H9 (cell line): ENCODE measurements at regions not wholly inside any gene's neighbourhood (a gene's known extent, or its start where the extent isn't known, plus 50 kb on each side); places are given as distances from the start of the nearest gene placed in this dataset.

ENCODE experiments used
- DNase-seq: peaks from one replicate; pipeline ENCODE4 v3.0.0-alpha.2; 2017
- H2AFZ ChIP-seq: one replicate; pipeline ENCODE4 v1.6.1; 2013; ENCODE audit warnings: mild to moderate bottlenecking, low read length, control low read depth, moderate library complexity
- H2AK5ac ChIP-seq: 2 replicates; pipeline ENCODE4 v1.6.1; 2013; ENCODE audit warnings: low read length, control low read depth, mixed read lengths; ENCODE audit not compliant: insufficient read length
- H2BK120ac ChIP-seq: one replicate; pipeline ENCODE4 v1.6.1; 2013; ENCODE audit warnings: low read depth, mild to moderate bottlenecking, low read length, control low read depth, inconsistent platforms; ENCODE audit not compliant: poor library complexity, severe bottlenecking
- H2BK12ac ChIP-seq: 2 replicates; pipeline ENCODE4 v1.6.1; 2013; ENCODE audit warnings: low read length, control low read depth, mixed read lengths, low read depth; ENCODE audit not compliant: insufficient read length
- H2BK15ac ChIP-seq: 2 replicates; pipeline ENCODE4 v1.6.1; 2013; ENCODE audit warnings: low read depth, low read length, control low read depth
- H2BK20ac ChIP-seq: one replicate; pipeline ENCODE4 v1.6.1; 2013; ENCODE audit warnings: low read depth, mild to moderate bottlenecking, low read length, control low read depth, inconsistent platforms; ENCODE audit not compliant: poor library complexity, severe bottlenecking
- H2BK5ac ChIP-seq: 2 replicates; pipeline ENCODE4 v1.6.1; 2013; ENCODE audit warnings: low read length, control low read depth, mixed read lengths; ENCODE audit not compliant: insufficient read length
- H3K14ac ChIP-seq: 2 replicates; pipeline ENCODE4 v1.6.1; 2013; ENCODE audit warnings: low read length, control low read depth; ENCODE audit not compliant: insufficient read depth
- H3K18ac ChIP-seq: 2 replicates; pipeline ENCODE4 v1.6.1; 2013; ENCODE audit warnings: low read depth, mild to moderate bottlenecking, mixed read lengths, low read length, control low read depth; ENCODE audit not compliant: insufficient read length
- H3K23ac ChIP-seq: 2 replicates; pipeline ENCODE4 v1.6.1; 2013; ENCODE audit warnings: low read length, control low read depth, mixed read lengths, low read depth; ENCODE audit not compliant: insufficient read length
- H3K23me2 ChIP-seq: 2 replicates; pipeline ENCODE4 v1.6.1; 2013; ENCODE audit warnings: low read depth, mild to moderate bottlenecking, mixed read lengths, low read length, control low read depth; ENCODE audit not compliant: insufficient read length, poor library complexity, severe bottlenecking
- H3K27ac ChIP-seq: 2 replicates; pipeline ENCODE4 v1.5.1; 2013; ENCODE audit warnings: low read length, control low read depth, mixed read lengths, low read depth; ENCODE audit not compliant: insufficient read length
- H3K27me3 ChIP-seq: 2 replicates; pipeline ENCODE4 v1.6.1; 2013; ENCODE audit warnings: low read length, control low read depth, inconsistent platforms; ENCODE audit not compliant: insufficient read depth
- H3K4ac ChIP-seq: 2 replicates; pipeline ENCODE4 v1.6.1; 2013; ENCODE audit warnings: low read depth, mild to moderate bottlenecking, control low read depth, inconsistent platforms, low read length, moderate library complexity
- H3K4me1 ChIP-seq: 2 replicates; pipeline ENCODE4 v1.6.1; 2013; ENCODE audit warnings: low read length, control low read depth, inconsistent platforms; ENCODE audit not compliant: insufficient read depth
- H3K4me2 ChIP-seq: 2 replicates; pipeline ENCODE4 v1.6.1; 2013; ENCODE audit warnings: low read length, control low read depth, mixed read lengths; ENCODE audit not compliant: insufficient read length, insufficient read depth
- H3K56ac ChIP-seq: 2 replicates; pipeline ENCODE4 v1.6.1; 2013; ENCODE audit warnings: low read depth, mild to moderate bottlenecking, mixed read lengths, low read length, control low read depth; ENCODE audit not compliant: insufficient read length
- H3K79me1 ChIP-seq: 2 replicates; pipeline ENCODE4 v1.6.1; 2013; ENCODE audit warnings: low read depth, mild to moderate bottlenecking, moderate library complexity, low read length, control low read depth, inconsistent platforms; ENCODE audit not compliant: insufficient read depth, poor library complexity, severe bottlenecking
- H3K79me2 ChIP-seq: 2 replicates; pipeline ENCODE4 v1.6.1; 2013; ENCODE audit warnings: low read length, control low read depth, inconsistent platforms; ENCODE audit not compliant: insufficient read depth
- H3K9ac ChIP-seq: 2 replicates; pipeline ENCODE4 v1.6.1; 2013; ENCODE audit warnings: low read length, control low read depth, mixed read lengths; ENCODE audit not compliant: insufficient read length; ENCODE audit errors: extremely low read depth
- H3K9me3 ChIP-seq: one replicate; pipeline ENCODE4 v1.6.1; 2013; ENCODE audit warnings: low read depth, low read length, inconsistent platforms; ENCODE audit not compliant: control insufficient read depth
- H3T11ph ChIP-seq: one replicate; pipeline ENCODE4 v1.6.1; 2013; ENCODE audit warnings: mild to moderate bottlenecking, low read length, control low read depth, inconsistent platforms
- H4K20me1 ChIP-seq: one replicate; pipeline ENCODE4 v1.6.1; 2013; ENCODE audit not compliant: control insufficient read depth, insufficient read length, insufficient read depth
- H4K5ac ChIP-seq: 2 replicates; pipeline ENCODE4 v1.6.1; 2013; ENCODE audit warnings: low read depth, mild to moderate bottlenecking, mixed read lengths, low read length, control low read depth; ENCODE audit not compliant: insufficient read length
- H4K8ac ChIP-seq: replicated peaks from 2 replicates; pipeline ENCODE4 v1.6.1; 2013; ENCODE audit warnings: low read length, control low read depth, mixed read lengths, low read depth; ENCODE audit not compliant: insufficient read length
- H4K91ac ChIP-seq: 2 replicates; pipeline ENCODE4 v1.6.1; 2013; ENCODE audit warnings: low read depth, mild to moderate bottlenecking, moderate library complexity, mixed read lengths, low read length, control low read depth; ENCODE audit not compliant: insufficient read length
- H3K27ac Mint-ChIP-seq, 3 experiments: 2 replicates in 2 of 3; 3 replicates in 1 of 3; pipeline ENCODE4 v1.8.0; 2020 to 2021; ENCODE audit warnings: mixed read lengths in 3 of 3, mild to moderate bottlenecking in 1 of 3, moderate library complexity in 1 of 3
- H3K27me3 Mint-ChIP-seq: 2 replicates; pipeline ENCODE4 v1.8.0; 2021; ENCODE audit warnings: low read depth, mild to moderate bottlenecking, moderate library complexity, mixed read lengths
- H3K36me3 Mint-ChIP-seq, 3 experiments: 2 replicates in 2 of 3; 3 replicates in 1 of 3; pipeline ENCODE4 v1.8.0; 2020 to 2021; ENCODE audit warnings: low read depth in 3 of 3, mixed read lengths in 3 of 3; ENCODE audit not compliant: insufficient read depth in 1 of 3
- H3K4me1 Mint-ChIP-seq, 2 experiments: 2 replicates each; pipeline ENCODE4 v1.8.0; 2020; ENCODE audit warnings: mixed read lengths in 2 of 2
- H3K4me3 Mint-ChIP-seq, 2 experiments: 2 replicates in 1 of 2; 3 replicates in 1 of 2; pipeline ENCODE4 v1.8.0; 2020 to 2021; ENCODE audit warnings: mild to moderate bottlenecking in 2 of 2, mixed read lengths in 2 of 2, moderate library complexity in 1 of 2
- H3K9me3 Mint-ChIP-seq, 2 experiments: 2 replicates in 1 of 2; 3 replicates in 1 of 2; pipeline ENCODE4 v1.8.0; 2020; ENCODE audit warnings: mild to moderate bottlenecking in 2 of 2, mixed read lengths in 2 of 2, moderate library complexity in 1 of 2
- CTCF ChIP-seq: fragments of 200-600 bp; sonication (generic); conservative IDR thresholded peaks from 3 replicates; pipeline ENCODE4 v1.8.0; 2021; ENCODE audit warnings: antibody characterized with exemption, mild to moderate bottlenecking
- WGBS: extraction: QIAGEN DNeasy Blood & Tissue Kit; methylation state at CpG from one replicate; pipeline ENCODE4 v1.1.7; 2013; ENCODE audit warnings: missing lambda C conversion rate, low lambda C conversion rate, mixed read lengths; ENCODE audit not compliant: insufficient read length; ENCODE audit errors: extremely low coverage; 5-methylcytosine and 5-hydroxymethylcytosine counted together

DNA sequence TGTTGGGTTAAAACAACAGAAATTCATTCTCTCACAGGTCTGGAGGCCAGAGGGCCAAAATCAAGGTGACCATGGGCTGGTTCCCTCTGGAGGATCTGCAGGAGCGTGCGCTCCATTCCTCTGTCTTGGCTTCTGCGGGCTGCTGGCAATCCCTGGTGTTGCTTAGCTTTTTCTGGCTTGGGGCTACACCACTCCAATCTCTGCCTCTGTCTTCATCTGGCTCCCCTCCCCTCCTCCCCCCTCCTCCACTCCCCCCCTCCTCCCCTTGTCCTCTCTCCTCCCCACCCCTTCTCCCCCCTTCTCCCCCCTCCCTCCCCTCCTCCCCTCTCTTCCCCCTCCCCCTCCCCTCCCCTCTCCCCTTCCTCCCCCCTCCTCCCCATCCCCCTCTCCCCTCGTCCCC, 321.3 kb upstream of the ARID1B start:
- Histone ChIP-seq H3K9ac (no peak overlapping the region), H3K4me1 (no peaks in the 10 kb centered on the region), H3T11ph (no peak overlapping the region), H2BK20ac (no peak overlapping the region), H3K18ac (no peak overlapping the region), H2BK5ac (no peak overlapping the region), H3K4me2 (no peak overlapping the region), H3K56ac (no peak overlapping the region), H4K20me1 (no peaks in the 10 kb centered on the region), H3K9me3 (no peaks in the 10 kb centered on the region), H3K23me2 (no peaks in the 10 kb centered on the region), H2BK15ac (no peak overlapping the region), H4K5ac (no peak overlapping the region), H2BK12ac (no peak overlapping the region), H3K79me2 (no peaks in the 10 kb centered on the region), H2AFZ (no peak overlapping the region), H3K14ac (no peak overlapping the region), H3K4ac (no peak overlapping the region), H3K23ac (no peak overlapping the region), H3K79me1 (no peaks in the 10 kb centered on the region), H2BK120ac (no peak overlapping the region), H4K8ac (no peak overlapping the region), H3K27me3 (no peaks in the 10 kb centered on the region), H4K91ac (no peak overlapping the region), H2AK5ac (no peak overlapping the region), H3K27ac (no peak overlapping the region)
- Mint-ChIP-seq H3K27me3 (no peaks in the 10 kb centered on the region), H3K4me1 (no peaks in the 10 kb centered on the region), H3K36me3 (no peaks in the 10 kb centered on the region), H3K27ac (no peak overlapping the region), H3K9me3 (no peaks in the 10 kb centered on the region; a peak in 2 of 5 replicates), H3K4me3 (no peak overlapping the region)
- TF ChIP-seq CTCF = no peak
- DNase-seq = no peak
- WGBS = no CpG with 5 or more reads among the region's 4 CpGs
